ENCODE measurements at regions not wholly inside any gene's neighbourhood (a gene's known extent, or its start where the extent isn't known, plus 50 kb on each side); places are given as distances from the start of the nearest gene placed in this dataset.

GRCh38 chr7:156120552-156120951 lies 308.3 kb upstream of the SHH start:
- Mint-ChIP-seq H3K4me3 (no peak overlapping the region), H3K9me3 (peaks cover 2% of the 10 kb centered on the region), H3K36me3 (ENCODE audit: low read depth) (no peaks in the 10 kb centered on the region), H3K4me1 (no peaks in the 10 kb centered on the region), H3K27ac (ENCODE audit: unreplicated experiment) (no peak overlapping the region), H3K27me3 (ENCODE audit: low read depth) (no peaks in the 10 kb centered on the region)
- no peak for DNase-seq (ENCODE audit: low read depth, low spot score)
- TF ChIP-seq CTCF (conservative IDR thresholded peaks at IDR 0.05) = no peak

- H3K36me3 Mint-ChIP-seq (ENCODE audit: low read depth) = no peaks in the 10 kb centered on the region
- H3K4me1 Mint-ChIP-seq = no peaks in the 10 kb centered on the region
- H3K4me3 Mint-ChIP-seq = no peak overlapping the region
- H3K27ac Mint-ChIP-seq (ENCODE audit: unreplicated experiment) = no peak overlapping the region
- DNase-seq (ENCODE audit: low read depth, low spot score) = no peak
- H3K27me3 Mint-ChIP-seq (ENCODE audit: low read depth) = no peaks in the 10 kb centered on the region
- no peak for TF ChIP-seq CTCF (conservative IDR thresholded peaks at IDR 0.05)
- H3K9me3 Mint-ChIP-seq = peaks cover 2% of the 10 kb centered on the region
Observed at GRCh38 chr7:156119771-156120170, 307.5 kb upstream of the SHH start.

GRCh38 chr7:156118248-156118645 lies 306.0 kb upstream of the SHH start:
- TF ChIP-seq CTCF (conservative IDR thresholded peaks at IDR 0.05) = no peak
- no peak for DNase-seq (ENCODE audit: low read depth, low spot score)
- Mint-ChIP-seq H3K27me3 (ENCODE audit: low read depth) (no peaks in the 10 kb centered on the region), H3K27ac (ENCODE audit: unreplicated experiment) (no peak overlapping the region), H3K4me3 (no peak overlapping the region), H3K36me3 (ENCODE audit: low read depth) (no peaks in the 10 kb centered on the region), H3K9me3 (peaks cover 2% of the 10 kb centered on the region), H3K4me1 (no peaks in the 10 kb centered on the region)

- Mint-ChIP-seq H3K4me3 (no peak overlapping the region), H3K36me3 (ENCODE audit: low read depth) (no peaks in the 10 kb centered on the region), H3K4me1 (no peaks in the 10 kb centered on the region), H3K9me3 (peaks cover 2% of the 10 kb centered on the region), H3K27ac (ENCODE audit: unreplicated experiment) (no peak overlapping the region), H3K27me3 (ENCODE audit: low read depth) (no peaks in the 10 kb centered on the region)
- no peak for TF ChIP-seq CTCF (conservative IDR thresholded peaks at IDR 0.05)
- no peak for DNase-seq (ENCODE audit: low read depth, low spot score)
Observed at GRCh38 chr7:156117542-156118247, 305.4 kb upstream of the SHH start.

GRCh38 chr7:156116514-156117215 lies 304.4 kb upstream of the SHH start:
- no peaks in the 10 kb centered on the region for H3K27me3 Mint-ChIP-seq (ENCODE audit: low read depth)
- no peaks in the 10 kb centered on the region for H3K4me1 Mint-ChIP-seq
- DNase-seq (ENCODE audit: low read depth, low spot score) = no peak
- H3K27ac Mint-ChIP-seq (ENCODE audit: unreplicated experiment) = no peak overlapping the region
- H3K4me3 Mint-ChIP-seq = no peak overlapping the region
- H3K36me3 Mint-ChIP-seq (ENCODE audit: low read depth) = no peaks in the 10 kb centered on the region
- TF ChIP-seq CTCF (conservative IDR thresholded peaks at IDR 0.05) = no peak
- H3K9me3 Mint-ChIP-seq = peaks cover 2% of the 10 kb centered on the region
